HG03460 (cell line): ENCODE measurements at regions not wholly inside any gene's neighbourhood (a gene's known extent, or its start where the extent isn't known, plus 50 kb on each side); places are given as distances from the start of the nearest gene placed in this dataset.

Source experiments
- ATAC-seq: cut with Tn5 transposase; IDR thresholded peaks from one replicate; pipeline ENCODE4 v1.9.1; 2021; ENCODE audit not compliant: unreplicated experiment

- no peak for ATAC-seq
Measured at GRCh38 chr12:107271523-107271922, 178.2 kb upstream of the CRY1 start.

- no peak for ATAC-seq
Measured at GRCh38 chr12:107275530-107275929, 182.2 kb upstream of the CRY1 start.

GRCh38 chr12:107277855-107278254 lies 184.5 kb upstream of the CRY1 start:
- no peak for ATAC-seq

GRCh38 chr12:107282628-107283027 lies 189.3 kb upstream of the CRY1 start:
- no peak for ATAC-seq

GRCh38 chr12:107283652-107284051 lies 190.3 kb upstream of the CRY1 start:
- ATAC-seq = no peak

- no peak for ATAC-seq
Measured at GRCh38 chr12:107284692-107285091, 191.3 kb upstream of the CRY1 start.

- no peak for ATAC-seq
Measured at GRCh38 chr12:107287436-107288413, 194.4 kb upstream of the CRY1 start.

GRCh38 chr12:107288414-107289127 lies 195.2 kb upstream of the CRY1 start:
- ATAC-seq = no peak

GRCh38 chr12:107291018-107291417 lies 197.7 kb upstream of the CRY1 start:
- ATAC-seq = no peak

- no peak for ATAC-seq
Measured at GRCh38 chr12:107296681-107297089, 203.3 kb upstream of the CRY1 start.

- ATAC-seq = no peak
Measured at GRCh38 chr12:107302649-107303341, 209.4 kb upstream of the CRY1 start.

- no peak for ATAC-seq
Measured at GRCh38 chr12:107304588-107305532, 211.5 kb upstream of the CRY1 start.

- ATAC-seq = no peak
Measured at GRCh38 chr12:107306141-107306659, 212.9 kb upstream of the CRY1 start.

GRCh38 chr12:107308310-107308709 lies 215.0 kb upstream of the CRY1 start:
- no peak for ATAC-seq

GRCh38 chr12:107309020-107309419 lies 215.7 kb upstream of the CRY1 start:
- ATAC-seq = no peak

- no peak for ATAC-seq
Measured at GRCh38 chr12:107310621-107311020, 217.3 kb upstream of the CRY1 start.

- ATAC-seq = no peak
Measured at GRCh38 chr12:107311682-107312081, 218.3 kb upstream of the CRY1 start.

GRCh38 chr12:107317751-107318555 lies 224.6 kb upstream of the CRY1 start:
- no peak for ATAC-seq

- ATAC-seq = no peak
Measured at GRCh38 chr12:107318556-107318805, 225.1 kb upstream of the CRY1 start.
